ENCODE measurements at regions not wholly inside any gene's neighbourhood (a gene's known extent, or its start where the extent isn't known, plus 50 kb on each side); places are given as distances from the start of the nearest gene placed in this dataset.

DNA sequence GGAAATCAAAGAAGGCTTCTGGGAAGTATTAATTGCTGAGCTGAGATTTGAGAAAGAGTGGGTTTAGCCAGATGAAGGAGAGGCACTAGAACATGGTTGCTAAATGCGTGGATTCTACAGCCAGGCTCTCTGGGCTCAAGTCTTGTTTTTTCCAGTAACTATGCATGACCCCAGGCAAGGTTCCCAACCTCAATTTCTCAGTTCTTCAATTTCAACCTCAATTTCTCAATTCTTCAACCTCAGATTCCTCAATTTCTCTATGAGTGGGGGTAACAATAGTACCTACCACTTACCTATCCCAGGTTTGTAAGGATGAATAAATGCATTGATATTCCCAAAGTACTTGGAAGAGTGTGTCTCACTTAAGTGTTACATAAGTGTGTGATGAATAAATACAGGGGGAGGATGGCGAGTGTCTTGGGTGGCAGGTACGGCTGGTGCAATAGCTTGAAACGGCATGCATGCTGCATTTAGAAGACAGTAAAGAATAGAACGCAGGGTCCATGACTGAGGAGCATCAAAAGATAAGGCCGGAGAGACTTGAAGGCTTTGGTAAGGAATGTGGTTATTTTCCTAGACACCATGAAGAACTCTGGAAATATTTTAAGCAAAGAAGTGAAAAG lies 149.1 kb upstream of the ATP2B1 start:
- CTCF ChIA-PET, result no interaction called here
- H3K27me3 ChIP-seq (ENCODE audit: control insufficient read depth in 2 of 2, insufficient read depth in 2 of 2, low read length in 2 of 2), result no peaks in the 10 kb centered on the region
- H3K27ac ChIP-seq (ENCODE audit: insufficient read depth, low read depth, low read length), result no peak overlapping the region
- no peaks in the 10 kb centered on the region for H3K9me1 ChIP-seq (replicated peaks; ENCODE audit: control insufficient read depth, extremely low read depth, insufficient read depth, low read length)
- FAIRE-seq (peak; percentile 4), DNase-seq (ENCODE audit: low read depth, low spot score) (no peak)
- dilution Hi-C loops (cut with MboI; ENCODE audit: extremely low pct_ligation_motif_present, low sequenced_read_pairs), result no loop called here
- H3K9ac ChIP-seq (replicated peaks; ENCODE audit: extremely low read depth, insufficient read depth, low read length), result no peak overlapping the region
- intact Hi-C loops (cut with micrococcal nuclease), result no loop called here
- H3K9me3 ChIP-seq (replicated peaks; ENCODE audit: control insufficient read depth, insufficient read depth, low read length), result no peaks in the 10 kb centered on the region
- H3K4me3 ChIP-seq (replicated peaks in 1 of 3; ENCODE audit: insufficient read depth in 1 of 3, low read depth in 1 of 3, low read length in 3 of 3), result no peak overlapping the region
- H2AFZ ChIP-seq (ENCODE audit: low read depth, low read length), result no peak overlapping the region
- no TSS peak for BruUV-seq (replicated peaks)
- H3K4me2 ChIP-seq (ENCODE audit: insufficient read depth, low read length), result no peak overlapping the region
- TF ChIP-seq POLR2AphosphoS5 (IDR thresholded peaks at IDR 0.05; ENCODE audit: insufficient read depth, low read depth, low read length), result no peak
- TF ChIP-seq GATA2 (IDR thresholded peaks at IDR 0.05; ENCODE audit: insufficient read depth, insufficient read length, low read depth, low read length), result no peak
- TF ChIP-seq, protein P1, sequence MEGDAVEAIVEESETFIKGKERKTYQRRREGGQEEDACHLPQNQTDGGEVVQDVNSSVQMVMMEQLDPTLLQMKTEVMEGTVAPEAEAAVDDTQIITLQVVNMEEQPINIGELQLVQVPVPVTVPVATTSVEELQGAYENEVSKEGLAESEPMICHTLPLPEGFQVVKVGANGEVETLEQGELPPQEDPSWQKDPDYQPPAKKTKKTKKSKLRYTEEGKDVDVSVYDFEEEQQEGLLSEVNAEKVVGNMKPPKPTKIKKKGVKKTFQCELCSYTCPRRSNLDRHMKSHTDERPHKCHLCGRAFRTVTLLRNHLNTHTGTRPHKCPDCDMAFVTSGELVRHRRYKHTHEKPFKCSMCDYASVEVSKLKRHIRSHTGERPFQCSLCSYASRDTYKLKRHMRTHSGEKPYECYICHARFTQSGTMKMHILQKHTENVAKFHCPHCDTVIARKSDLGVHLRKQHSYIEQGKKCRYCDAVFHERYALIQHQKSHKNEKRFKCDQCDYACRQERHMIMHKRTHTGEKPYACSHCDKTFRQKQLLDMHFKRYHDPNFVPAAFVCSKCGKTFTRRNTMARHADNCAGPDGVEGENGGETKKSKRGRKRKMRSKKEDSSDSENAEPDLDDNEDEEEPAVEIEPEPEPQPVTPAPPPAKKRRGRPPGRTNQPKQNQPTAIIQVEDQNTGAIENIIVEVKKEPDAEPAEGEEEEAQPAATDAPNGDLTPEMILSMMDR (IDR thresholded peaks at IDR 0.05; ENCODE audit: extremely low read depth in 1 of 2, insufficient read depth in 1 of 2, low read depth in 1 of 2, low read length in 2 of 2), result no peak
- no peak for TF ChIP-seq POLR2A (IDR thresholded peaks at IDR 0.05; ENCODE audit: low read depth, low read length)
- TF ChIP-seq FOS (IDR thresholded peaks at IDR 0.05; ENCODE audit: borderline replicate concordance, insufficient read depth, low read length), result no peak
- TF ChIP-seq, protein P2, sequence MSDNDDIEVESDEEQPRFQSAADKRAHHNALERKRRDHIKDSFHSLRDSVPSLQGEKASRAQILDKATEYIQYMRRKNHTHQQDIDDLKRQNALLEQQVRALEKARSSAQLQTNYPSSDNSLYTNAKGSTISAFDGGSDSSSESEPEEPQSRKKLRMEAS (IDR thresholded peaks at IDR 0.05; ENCODE audit: insufficient read depth, insufficient read length), result no peak
- no peak for TF ChIP-seq EZH2 (IDR thresholded peaks at IDR 0.05; ENCODE audit: borderline replicate concordance, low read depth, low read length, severe bottlenecking)
- TF ChIP-seq MYC (IDR thresholded peaks at IDR 0.05; ENCODE audit: low read depth, low read length), result no peak
- no peak for TF ChIP-seq JUN (IDR thresholded peaks at IDR 0.05; ENCODE audit: borderline replicate concordance, insufficient read depth, insufficient read length, low read depth)
- no peaks in the 10 kb centered on the region for H3K79me2 ChIP-seq (ENCODE audit: control insufficient read depth, insufficient read depth, low read length)
- H3K4me1 ChIP-seq (ENCODE audit: control insufficient read depth, extremely low read depth, insufficient read depth, low read length), result peaks cover 10% of the 10 kb centered on the region
- no peaks in the 10 kb centered on the region for H3K36me3 ChIP-seq (ENCODE audit: control insufficient read depth in 2 of 2, extremely low read depth in 1 of 2, insufficient read depth in 2 of 2, low read length in 2 of 2)
- POLR2A ChIA-PET, result no interaction called here
- H4K20me1 ChIP-seq (replicated peaks; ENCODE audit: control insufficient read depth, extremely low read depth, insufficient read depth, low read length), result no peaks in the 10 kb centered on the region
